Fibroblast of lung (primary cell): ENCODE measurements at regions not wholly inside any gene's neighbourhood (a gene's known extent, or its start where the extent isn't known, plus 50 kb on each side); places are given as distances from the start of the nearest gene placed in this dataset.

ENCODE experiments used
- DNase-seq, 2 donors: peaks; one replicate each; pipeline versions ENCODE4 v3.0.0 to v3.0.0-alpha.2; 2010; ENCODE audit warnings: low read depth in 2 of 2
- H2AFZ ChIP-seq: 2 replicates; pipeline ENCODE4 v1.5.1; 2012; ENCODE audit warnings: low read length, control low read depth, inconsistent platforms
- H3K27ac ChIP-seq: 2 replicates; pipeline ENCODE4 v1.5.1; 2011; ENCODE audit warnings: low read length, control low read depth; ENCODE audit not compliant: insufficient read depth
- H3K27me3 ChIP-seq: 2 replicates; pipeline ENCODE4 v1.5.1; 2011; ENCODE audit warnings: mild to moderate bottlenecking, low read length; ENCODE audit not compliant: control insufficient read depth, insufficient read depth
- H3K36me3 ChIP-seq: 2 replicates; pipeline ENCODE4 v1.5.1; 2011; ENCODE audit warnings: low read length; ENCODE audit not compliant: control insufficient read depth, insufficient read depth
- H3K4me1 ChIP-seq: 2 replicates; pipeline ENCODE4 v1.5.1; 2011; ENCODE audit warnings: low read length; ENCODE audit not compliant: control insufficient read depth, insufficient read depth; ENCODE audit errors: extremely low read depth
- H3K4me2 ChIP-seq: 2 replicates; pipeline ENCODE4 v1.5.1; 2011; ENCODE audit warnings: low read length, control low read depth; ENCODE audit not compliant: insufficient read depth; ENCODE audit errors: extremely low read depth
- H3K4me3 ChIP-seq, 4 experiments: fragments of 200-600 bp in 1 of 4; sonication (generic) in 1 of 4; replicated peaks in 1 of 4; 2 replicates each; pipeline ENCODE4 v1.5.1; 2011 to 2016; ENCODE audit warnings: low read length in 4 of 4, low read depth in 3 of 4, mild to moderate bottlenecking in 3 of 4, control low read depth in 2 of 4, inconsistent platforms in 1 of 4, mixed read lengths in 1 of 4; ENCODE audit not compliant: insufficient read depth in 1 of 4; ENCODE audit errors: control extremely low read depth in 1 of 4
- H3K79me2 ChIP-seq: 2 replicates; pipeline ENCODE4 v1.5.1; 2012; ENCODE audit warnings: mild to moderate bottlenecking, low read length, inconsistent platforms; ENCODE audit not compliant: control insufficient read depth, insufficient read depth
- H3K9ac ChIP-seq: 2 replicates; pipeline ENCODE4 v1.5.1; 2011; ENCODE audit warnings: mild to moderate bottlenecking, low read length, control low read depth; ENCODE audit not compliant: insufficient read depth
- H3K9me3 ChIP-seq: 2 replicates; pipeline ENCODE4 v1.5.1; 2012; ENCODE audit warnings: low read depth, low read length; ENCODE audit not compliant: control insufficient read depth, insufficient read depth
- H4K20me1 ChIP-seq: 2 replicates; pipeline ENCODE4 v1.5.1; 2011; ENCODE audit warnings: low read length; ENCODE audit not compliant: control insufficient read depth, insufficient read depth; ENCODE audit errors: extremely low read depth
- EZH2 ChIP-seq: IDR thresholded peaks from 2 replicates; pipeline ENCODE4 v1.5.1; 2012; ENCODE audit warnings: low read length, control low read depth, mild to moderate bottlenecking; ENCODE audit errors: missing control alignments
- TF ChIP-seq, protein P1 (sequence below), 2 donors: IDR thresholded peaks in 1 of 2; conservative IDR thresholded peaks in 1 of 2; 1 replicate in 1 of 2; 2 replicates in 1 of 2; pipeline ENCODE4 v1.5.1; 2011 to 2012; ENCODE audit warnings: low read length in 2 of 2, control low read depth in 1 of 2, inconsistent platforms in 1 of 2, low read depth in 1 of 2, mild to moderate bottlenecking in 1 of 2

- Histone ChIP-seq H3K4me3 (no peak overlapping the region), H3K79me2 (no peaks in the 10 kb centered on the region), H3K4me2 (no peak overlapping the region), H3K9me3 (no peaks in the 10 kb centered on the region), H3K27ac (no peak overlapping the region), H3K36me3 (no peaks in the 10 kb centered on the region), H3K9ac (no peak overlapping the region), H3K27me3 (no peaks in the 10 kb centered on the region), H4K20me1 (no peaks in the 10 kb centered on the region), H3K4me1 (peaks cover 2% of the 10 kb centered on the region), H2AFZ (no peak overlapping the region)
- no peak for DNase-seq
- TF ChIP-seq, protein P1, sequence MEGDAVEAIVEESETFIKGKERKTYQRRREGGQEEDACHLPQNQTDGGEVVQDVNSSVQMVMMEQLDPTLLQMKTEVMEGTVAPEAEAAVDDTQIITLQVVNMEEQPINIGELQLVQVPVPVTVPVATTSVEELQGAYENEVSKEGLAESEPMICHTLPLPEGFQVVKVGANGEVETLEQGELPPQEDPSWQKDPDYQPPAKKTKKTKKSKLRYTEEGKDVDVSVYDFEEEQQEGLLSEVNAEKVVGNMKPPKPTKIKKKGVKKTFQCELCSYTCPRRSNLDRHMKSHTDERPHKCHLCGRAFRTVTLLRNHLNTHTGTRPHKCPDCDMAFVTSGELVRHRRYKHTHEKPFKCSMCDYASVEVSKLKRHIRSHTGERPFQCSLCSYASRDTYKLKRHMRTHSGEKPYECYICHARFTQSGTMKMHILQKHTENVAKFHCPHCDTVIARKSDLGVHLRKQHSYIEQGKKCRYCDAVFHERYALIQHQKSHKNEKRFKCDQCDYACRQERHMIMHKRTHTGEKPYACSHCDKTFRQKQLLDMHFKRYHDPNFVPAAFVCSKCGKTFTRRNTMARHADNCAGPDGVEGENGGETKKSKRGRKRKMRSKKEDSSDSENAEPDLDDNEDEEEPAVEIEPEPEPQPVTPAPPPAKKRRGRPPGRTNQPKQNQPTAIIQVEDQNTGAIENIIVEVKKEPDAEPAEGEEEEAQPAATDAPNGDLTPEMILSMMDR (conservative IDR thresholded peaks at IDR 0.05 in 1 of 2, IDR thresholded peaks at IDR 0.05 in 1 of 2; ENCODE audit: low read depth in 1 of 2, low read length in 2 of 2): no peak
- TF ChIP-seq EZH2: no peak
Measured at GRCh38 chr12:87656311-87656710, 372.9 kb downstream of the C12orf50 start.

DNA sequence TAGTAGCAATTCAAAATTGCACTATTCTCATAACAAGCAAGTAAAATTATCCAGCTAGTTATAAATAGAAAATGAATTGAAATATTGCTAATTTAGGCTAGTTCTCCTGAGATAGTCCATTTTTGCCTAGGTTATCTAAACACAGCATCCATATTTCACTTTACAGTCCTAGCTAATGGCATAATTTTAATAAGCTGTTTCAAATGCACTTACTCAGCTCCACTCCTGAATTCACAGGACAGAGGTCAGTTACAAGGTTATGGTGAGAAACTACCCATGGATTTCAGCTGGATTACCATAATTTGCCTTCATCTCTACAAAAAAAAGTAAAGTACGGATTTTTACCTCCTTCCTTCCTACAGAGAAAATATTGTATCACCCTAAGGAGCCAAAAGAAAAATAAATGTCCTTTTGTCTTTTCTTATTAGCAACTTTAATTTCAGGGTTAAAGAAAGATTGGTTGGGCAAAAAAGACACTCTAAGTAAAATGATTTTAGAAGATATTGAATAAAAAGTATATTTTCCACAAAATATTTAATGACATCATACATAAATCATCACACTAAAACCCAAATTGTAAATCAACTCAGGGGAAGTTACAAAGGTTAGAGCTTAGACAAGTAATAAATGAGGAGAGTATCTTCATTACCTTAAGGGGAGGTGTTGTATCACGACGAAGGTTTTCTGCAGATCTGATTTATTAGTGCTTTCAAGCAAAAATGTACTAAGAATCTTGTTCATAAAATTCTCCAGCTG is 377.4 kb downstream of the C12orf50 start:
- H3K9ac ChIP-seq: no peak overlapping the region
- no peaks in the 10 kb centered on the region for H3K9me3 ChIP-seq
- no peaks in the 10 kb centered on the region for H4K20me1 ChIP-seq
- no peak overlapping the region for H3K27ac ChIP-seq
- no peak overlapping the region for H3K4me3 ChIP-seq
- peak in 1 of 2 donors; percentile 38 for DNase-seq
- TF ChIP-seq EZH2: no peak
- TF ChIP-seq, protein P1 (conservative IDR thresholded peaks at IDR 0.05 in 1 of 2, IDR thresholded peaks at IDR 0.05 in 1 of 2; ENCODE audit: low read depth in 1 of 2, low read length in 2 of 2): no peak
- no peak overlapping the region for H2AFZ ChIP-seq
- no peak overlapping the region for H3K4me2 ChIP-seq
- H3K36me3 ChIP-seq: no peaks in the 10 kb centered on the region
- no peaks in the 10 kb centered on the region for H3K27me3 ChIP-seq
- no peaks in the 10 kb centered on the region for H3K4me1 ChIP-seq
- no peaks in the 10 kb centered on the region for H3K79me2 ChIP-seq

DNA sequence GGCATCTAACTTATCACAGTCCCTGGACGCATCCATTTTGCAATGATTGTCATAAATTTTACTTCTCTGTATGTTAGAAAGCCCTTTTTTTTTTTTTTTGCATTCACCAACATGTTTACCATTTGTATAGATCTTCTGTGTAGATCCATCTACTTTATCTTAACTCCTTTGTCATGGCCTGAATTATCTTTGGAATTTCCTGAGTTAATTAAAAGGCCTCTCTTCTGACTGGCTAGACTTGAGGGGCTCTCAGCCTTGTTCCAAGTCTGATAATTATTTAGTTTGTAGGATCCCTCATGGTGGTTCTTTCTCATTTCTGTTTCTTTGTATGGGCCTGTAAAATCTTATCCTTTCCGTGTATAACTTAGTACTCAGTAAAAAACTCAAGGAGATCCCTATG is 387.0 kb downstream of the C12orf50 start:
- Histone ChIP-seq H3K27me3 (no peaks in the 10 kb centered on the region), H3K4me1 (no peaks in the 10 kb centered on the region), H3K4me2 (no peak overlapping the region), H3K4me3 (no peak overlapping the region), H2AFZ (no peak overlapping the region), H3K9me3 (no peaks in the 10 kb centered on the region), H3K27ac (no peak overlapping the region), H4K20me1 (no peaks in the 10 kb centered on the region), H3K79me2 (no peaks in the 10 kb centered on the region), H3K9ac (no peak overlapping the region), H3K36me3 (no peaks in the 10 kb centered on the region)
- TF ChIP-seq EZH2: no peak
- TF ChIP-seq, protein P1 (conservative IDR thresholded peaks at IDR 0.05 in 1 of 2, IDR thresholded peaks at IDR 0.05 in 1 of 2; ENCODE audit: low read depth in 1 of 2, low read length in 2 of 2): no peak
- DNase-seq: no peak
